ENCODE measurements at regions not wholly inside any gene's neighbourhood (a gene's known extent, or its start where the extent isn't known, plus 50 kb on each side); places are given as distances from the start of the nearest gene placed in this dataset.
"Not testable (repeated sequence)": the region's sequence is repeated elsewhere in the genome, so short reads cannot be mapped to it uniquely, and the experiment has no call there.

GRCh38 chr1:182191381-182192115 is 130.0 kb upstream of the ZNF648 start:
- DNase-seq, result no peak

- no peak for DNase-seq
These were observed 128.1 kb upstream of the ZNF648 start for GRCh38 chr1:182189535-182190066.

GRCh38 chr1:182186757-182187146 is 125.2 kb upstream of the ZNF648 start:
- DNase-seq, result no peak

- DNase-seq, result no peak
These were observed 124.6 kb upstream of the ZNF648 start for GRCh38 chr1:182185842-182186756.

- DNase-seq, result no peak
These were observed 123.6 kb upstream of the ZNF648 start for GRCh38 chr1:182185136-182185535.

- DNase-seq, result no peak
These were observed 122.1 kb upstream of the ZNF648 start for GRCh38 chr1:182183606-182184005.

GRCh38 chr1:182182311-182182710 is 120.8 kb upstream of the ZNF648 start:
- no peak for DNase-seq

GRCh38 chr1:182181167-182181572 is 119.7 kb upstream of the ZNF648 start:
- DNase-seq, result no peak

GRCh38 chr1:182175361-182175931 is 113.9 kb upstream of the ZNF648 start:
- DNase-seq, result no peak

GRCh38 chr1:182174513-182174855 is 113.0 kb upstream of the ZNF648 start:
- no peak for DNase-seq

- no peak for DNase-seq
These were observed 112.4 kb upstream of the ZNF648 start for GRCh38 chr1:182173808-182174512.

- no peak for DNase-seq
These were observed 111.2 kb upstream of the ZNF648 start for GRCh38 chr1:182172699-182173098.

GRCh38 chr1:182170891-182171461 is 109.5 kb upstream of the ZNF648 start:
- DNase-seq, result peak; percentile 15

- DNase-seq, result no peak
These were observed 107.7 kb upstream of the ZNF648 start for GRCh38 chr1:182169203-182169602.

GRCh38 chr1:182166750-182167149 is 105.2 kb upstream of the ZNF648 start:
- no peak for DNase-seq

- DNase-seq, result no peak
These were observed 104.8 kb upstream of the ZNF648 start for GRCh38 chr1:182166321-182166720.

GRCh38 chr1:182164273-182164672 is 102.8 kb upstream of the ZNF648 start:
- no peak for DNase-seq

GRCh38 chr1:182163821-182164223 is 102.3 kb upstream of the ZNF648 start:
- no peak for DNase-seq

- no peak for DNase-seq
These were observed 97.9 kb upstream of the ZNF648 start for GRCh38 chr1:182159443-182159842.

GRCh38 chr1:182157187-182157586 is 95.7 kb upstream of the ZNF648 start:
- DNase-seq, result no peak

GRCh38 chr1:182154425-182154824 is 92.9 kb upstream of the ZNF648 start:
- not testable (repeated sequence) for DNase-seq

- DNase-seq, result peak; percentile 44
These were observed 88.0 kb upstream of the ZNF648 start for GRCh38 chr1:182149411-182149965.
